Thyroid gland (tissue), 4 donors: ENCODE measurements at regions not wholly inside any gene's neighbourhood (a gene's known extent, or its start where the extent isn't known, plus 50 kb on each side); places are given as distances from the start of the nearest gene placed in this dataset.

Source experiments
- POLR2A ChIP-seq, 2 donors: fragments of 450-650 bp; IDR thresholded peaks; one replicate each; pipeline ENCODE4 v1.6.1; 2017; ENCODE audit warnings: antibody characterized with exemption in 2 of 2, mild to moderate bottlenecking in 2 of 2, moderate library complexity in 1 of 2
- TF ChIP-seq, protein P1 (sequence below), 6 experiments: fragments of 200-600 bp in 3 of 6; fragments of 450-650 bp in 3 of 6; sonication (generic) in 3 of 6; IDR thresholded peaks; one replicate each; pipeline ENCODE4 v1.5.1; 2016 to 2019; ENCODE audit warnings: antibody characterized with exemption in 6 of 6, mild to moderate bottlenecking in 2 of 6, inconsistent platforms in 1 of 6, moderate library complexity in 1 of 6

DNA sequence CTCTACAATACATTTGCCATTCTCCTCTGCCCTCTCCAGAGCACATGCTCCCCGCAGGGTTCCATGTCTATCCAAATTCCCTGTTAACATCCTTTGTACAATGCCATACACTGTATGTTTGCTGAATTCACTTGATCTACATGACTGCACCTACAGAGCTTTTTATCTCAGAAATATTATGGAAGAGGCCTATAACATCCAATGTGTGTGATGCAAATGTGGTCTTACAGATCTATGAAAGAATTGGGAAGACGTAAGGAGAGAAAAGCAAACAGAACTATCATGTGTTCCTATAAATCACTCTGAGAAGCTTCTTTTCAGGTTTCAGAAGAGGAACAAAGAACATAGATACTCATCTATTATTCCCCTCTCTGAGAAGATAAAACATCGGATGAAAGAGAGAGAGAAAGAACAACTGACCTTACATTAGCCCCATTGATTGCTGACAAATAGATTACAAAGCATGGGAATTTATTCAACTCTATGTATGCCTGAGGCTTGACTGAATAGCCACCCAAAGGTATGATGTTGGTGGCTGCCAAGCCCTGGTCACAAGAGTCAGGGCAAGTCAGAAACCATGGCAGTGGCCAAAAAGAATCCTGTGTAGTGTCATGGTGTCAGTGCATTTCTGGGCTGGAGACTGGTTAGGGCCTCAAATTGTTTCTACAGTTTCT is 425.2 kb downstream of the FOXO1 start:
- TF ChIP-seq POLR2A (IDR thresholded peaks at IDR 0.05), result no peak
- TF ChIP-seq, protein P1, sequence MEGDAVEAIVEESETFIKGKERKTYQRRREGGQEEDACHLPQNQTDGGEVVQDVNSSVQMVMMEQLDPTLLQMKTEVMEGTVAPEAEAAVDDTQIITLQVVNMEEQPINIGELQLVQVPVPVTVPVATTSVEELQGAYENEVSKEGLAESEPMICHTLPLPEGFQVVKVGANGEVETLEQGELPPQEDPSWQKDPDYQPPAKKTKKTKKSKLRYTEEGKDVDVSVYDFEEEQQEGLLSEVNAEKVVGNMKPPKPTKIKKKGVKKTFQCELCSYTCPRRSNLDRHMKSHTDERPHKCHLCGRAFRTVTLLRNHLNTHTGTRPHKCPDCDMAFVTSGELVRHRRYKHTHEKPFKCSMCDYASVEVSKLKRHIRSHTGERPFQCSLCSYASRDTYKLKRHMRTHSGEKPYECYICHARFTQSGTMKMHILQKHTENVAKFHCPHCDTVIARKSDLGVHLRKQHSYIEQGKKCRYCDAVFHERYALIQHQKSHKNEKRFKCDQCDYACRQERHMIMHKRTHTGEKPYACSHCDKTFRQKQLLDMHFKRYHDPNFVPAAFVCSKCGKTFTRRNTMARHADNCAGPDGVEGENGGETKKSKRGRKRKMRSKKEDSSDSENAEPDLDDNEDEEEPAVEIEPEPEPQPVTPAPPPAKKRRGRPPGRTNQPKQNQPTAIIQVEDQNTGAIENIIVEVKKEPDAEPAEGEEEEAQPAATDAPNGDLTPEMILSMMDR (IDR thresholded peaks at IDR 0.05), result no peak
